Smooth muscle cell (in vitro differentiated cells): ENCODE measurements at regions not wholly inside any gene's neighbourhood (a gene's known extent, or its start where the extent isn't known, plus 50 kb on each side); places are given as distances from the start of the nearest gene placed in this dataset.

ENCODE experiments used
- DNase-seq: peaks from one replicate; lab custom pipeline; 2025; ENCODE audit not compliant: unreplicated experiment; lab: John Stamatoyannopoulos, UW
- H2AFZ ChIP-seq: fragments of 200-600 bp; sonication (generic); 2 replicates; pipeline ENCODE4 v1.6.0; 2016; ENCODE audit warnings: antibody characterized with exemption, low read depth, mild to moderate bottlenecking
- H3F3A ChIP-seq: fragments of 200-600 bp; sonication (generic); 2 replicates; pipeline ENCODE4 v1.6.0; 2017; ENCODE audit warnings: antibody characterized with exemption, low read depth
- H3K27ac ChIP-seq: fragments of 200-600 bp; sonication (generic); 2 replicates; pipeline ENCODE4 v1.5.1; 2016; ENCODE audit warnings: low read depth, mild to moderate bottlenecking
- H3K27me3 ChIP-seq: fragments of 200-600 bp; sonication (generic); 2 replicates; pipeline ENCODE4 v1.6.1; 2016; ENCODE audit warnings: low read depth, mild to moderate bottlenecking
- H3K36me3 ChIP-seq: fragments of 200-600 bp; sonication (generic); 2 replicates; pipeline ENCODE4 v1.5.1; 2016; ENCODE audit warnings: low read depth
- H3K4me1 ChIP-seq: fragments of 200-600 bp; sonication (generic); 2 replicates; pipeline ENCODE4 v1.5.1; 2016; ENCODE audit warnings: low read depth
- H3K4me2 ChIP-seq: fragments of 200-600 bp; sonication (generic); 2 replicates; pipeline ENCODE4 v1.6.0; 2016; ENCODE audit warnings: mild to moderate bottlenecking
- H3K4me3 ChIP-seq: fragments of 200-600 bp; sonication (generic); 2 replicates; pipeline ENCODE4 v1.5.1; 2016; ENCODE audit warnings: mild to moderate bottlenecking
- H3K79me2 ChIP-seq: fragments of 200-600 bp; sonication (generic); 2 replicates; pipeline ENCODE4 v1.6.0; 2016; ENCODE audit warnings: low read depth, mild to moderate bottlenecking
- H3K9ac ChIP-seq: fragments of 200-600 bp; sonication (generic); 2 replicates; pipeline ENCODE4 v1.6.0; 2016; ENCODE audit warnings: low read depth
- H3K9me3 ChIP-seq: fragments of 200-600 bp; sonication (generic); replicated peaks from 2 replicates; pipeline ENCODE4 v1.5.1; 2016; ENCODE audit warnings: low read depth
- H4K20me1 ChIP-seq: fragments of 200-600 bp; sonication (generic); 2 replicates; pipeline ENCODE4 v1.6.0; 2016; ENCODE audit warnings: low read depth
- CTCF ChIP-seq: fragments of 200-600 bp; sonication (generic); IDR thresholded peaks from 2 replicates; pipeline ENCODE4 v1.5.1; 2017; ENCODE audit warnings: borderline replicate concordance, mild to moderate bottlenecking, antibody characterized with exemption; ENCODE audit not compliant: insufficient read depth, poor library complexity, severe bottlenecking
- WGBS: methylation state at CpG from one replicate; pipeline ENCODE4 v1.1.7; 2016; ENCODE audit warnings: low lambda C conversion rate; 5-methylcytosine and 5-hydroxymethylcytosine counted together

- WGBS: 0% methylated on average over 1 of the region's 1 CpG
- Histone ChIP-seq H3K9ac (no peak overlapping the region), H4K20me1 (no peaks in the 10 kb centered on the region), H3K36me3 (no peaks in the 10 kb centered on the region), H3F3A (no peaks in the 10 kb centered on the region), H3K9me3 (no peaks in the 10 kb centered on the region), H3K27ac (peak overlapping the region; percentile 69), H3K4me3 (no peak overlapping the region), H3K4me1 (peaks cover 19% of the 10 kb centered on the region), H2AFZ (no peak overlapping the region), H3K4me2 (peak overlapping the region; percentile 5), H3K27me3 (no peaks in the 10 kb centered on the region), H3K79me2 (no peaks in the 10 kb centered on the region)
- TF ChIP-seq CTCF: no peak
- DNase-seq: no peak
Measured at GRCh38 chr11:91804042-91804441, 420.6 kb upstream of the FAT3 start.

GRCh38 chr11:91802475-91802874 lies 422.1 kb upstream of the FAT3 start:
- Histone ChIP-seq H3K4me1 (peaks cover 19% of the 10 kb centered on the region), H4K20me1 (no peaks in the 10 kb centered on the region), H3K9me3 (no peaks in the 10 kb centered on the region), H3K79me2 (no peaks in the 10 kb centered on the region), H3K4me3 (no peak overlapping the region), H2AFZ (no peak overlapping the region), H3K27me3 (no peaks in the 10 kb centered on the region), H3K36me3 (no peaks in the 10 kb centered on the region), H3K9ac (no peak overlapping the region), H3F3A (no peaks in the 10 kb centered on the region), H3K4me2 (no peak overlapping the region), H3K27ac (no peak overlapping the region)
- WGBS: 85% methylated on average over 6 of the region's 6 CpGs
- no peak for TF ChIP-seq CTCF
- DNase-seq: no peak

- Histone ChIP-seq H3K79me2 (no peaks in the 10 kb centered on the region), H2AFZ (no peak overlapping the region), H3K4me3 (no peak overlapping the region), H3K36me3 (no peaks in the 10 kb centered on the region), H3K4me1 (peaks cover 19% of the 10 kb centered on the region), H4K20me1 (no peaks in the 10 kb centered on the region), H3K9me3 (no peaks in the 10 kb centered on the region), H3K27me3 (no peaks in the 10 kb centered on the region), H3K4me2 (no peak overlapping the region), H3K9ac (no peak overlapping the region), H3F3A (no peaks in the 10 kb centered on the region), H3K27ac (no peak overlapping the region)
- no peak for TF ChIP-seq CTCF
- no peak for DNase-seq
- 83% methylated on average over 9 of the region's 9 CpGs for WGBS
Measured at GRCh38 chr11:91800208-91800914, 424.3 kb upstream of the FAT3 start.

- Histone ChIP-seq H3K79me2 (no peaks in the 10 kb centered on the region), H3K9me3 (no peaks in the 10 kb centered on the region), H3K27ac (no peak overlapping the region), H3K4me2 (no peak overlapping the region), H2AFZ (no peak overlapping the region), H3K36me3 (no peaks in the 10 kb centered on the region), H3K27me3 (no peaks in the 10 kb centered on the region), H3F3A (no peaks in the 10 kb centered on the region), H4K20me1 (no peaks in the 10 kb centered on the region), H3K9ac (no peak overlapping the region), H3K4me3 (no peak overlapping the region), H3K4me1 (peaks cover 4% of the 10 kb centered on the region)
- no peak for TF ChIP-seq CTCF
- no peak for DNase-seq
- WGBS: 86% methylated on average over 7 of the region's 7 CpGs
Measured at GRCh38 chr11:91798240-91798639, 426.4 kb upstream of the FAT3 start.
